Fibroblast of mammary gland (primary cell): ENCODE measurements at regions not wholly inside any gene's neighbourhood (a gene's known extent, or its start where the extent isn't known, plus 50 kb on each side); places are given as distances from the start of the nearest gene placed in this dataset.

ENCODE experiments used
- DNase-seq: peaks from one replicate; pipeline ENCODE4 v3.0.0-alpha.2; 2010; ENCODE audit warnings: low read depth
- H3K4me3 ChIP-seq: 2 replicates; pipeline ENCODE4 v1.5.1; 2011; ENCODE audit warnings: low read depth, mild to moderate bottlenecking, low read length, moderate library complexity; ENCODE audit not compliant: control insufficient read depth
- TF ChIP-seq, protein P1 (sequence below): conservative IDR thresholded peaks from 2 replicates; pipeline ENCODE4 v1.5.1; 2011; ENCODE audit warnings: low read depth, low read length, inconsistent platforms; ENCODE audit not compliant: control insufficient read depth, insufficient read depth

DNA sequence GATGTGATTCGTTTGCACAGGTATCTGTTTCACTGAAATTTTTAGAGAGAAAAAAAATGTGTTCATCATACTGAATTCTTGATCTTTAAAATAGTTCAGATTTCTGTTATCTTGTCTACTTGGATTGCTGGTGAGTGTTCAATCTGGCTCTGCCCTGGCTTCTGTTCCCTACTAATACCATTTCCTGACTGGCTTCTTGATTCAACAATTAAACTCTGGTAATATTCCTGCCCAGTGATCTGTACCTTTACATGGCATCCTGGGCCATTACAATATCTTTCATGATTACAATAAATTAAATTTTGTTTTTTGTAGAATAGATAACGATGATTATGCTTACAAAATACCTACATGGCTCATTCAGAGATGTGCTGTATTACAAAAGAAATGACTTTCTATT lies 1388.0 kb upstream of the TENM3 start:
- no peak overlapping the region for H3K4me3 ChIP-seq
- TF ChIP-seq, protein P1, sequence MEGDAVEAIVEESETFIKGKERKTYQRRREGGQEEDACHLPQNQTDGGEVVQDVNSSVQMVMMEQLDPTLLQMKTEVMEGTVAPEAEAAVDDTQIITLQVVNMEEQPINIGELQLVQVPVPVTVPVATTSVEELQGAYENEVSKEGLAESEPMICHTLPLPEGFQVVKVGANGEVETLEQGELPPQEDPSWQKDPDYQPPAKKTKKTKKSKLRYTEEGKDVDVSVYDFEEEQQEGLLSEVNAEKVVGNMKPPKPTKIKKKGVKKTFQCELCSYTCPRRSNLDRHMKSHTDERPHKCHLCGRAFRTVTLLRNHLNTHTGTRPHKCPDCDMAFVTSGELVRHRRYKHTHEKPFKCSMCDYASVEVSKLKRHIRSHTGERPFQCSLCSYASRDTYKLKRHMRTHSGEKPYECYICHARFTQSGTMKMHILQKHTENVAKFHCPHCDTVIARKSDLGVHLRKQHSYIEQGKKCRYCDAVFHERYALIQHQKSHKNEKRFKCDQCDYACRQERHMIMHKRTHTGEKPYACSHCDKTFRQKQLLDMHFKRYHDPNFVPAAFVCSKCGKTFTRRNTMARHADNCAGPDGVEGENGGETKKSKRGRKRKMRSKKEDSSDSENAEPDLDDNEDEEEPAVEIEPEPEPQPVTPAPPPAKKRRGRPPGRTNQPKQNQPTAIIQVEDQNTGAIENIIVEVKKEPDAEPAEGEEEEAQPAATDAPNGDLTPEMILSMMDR, result no peak

DNA sequence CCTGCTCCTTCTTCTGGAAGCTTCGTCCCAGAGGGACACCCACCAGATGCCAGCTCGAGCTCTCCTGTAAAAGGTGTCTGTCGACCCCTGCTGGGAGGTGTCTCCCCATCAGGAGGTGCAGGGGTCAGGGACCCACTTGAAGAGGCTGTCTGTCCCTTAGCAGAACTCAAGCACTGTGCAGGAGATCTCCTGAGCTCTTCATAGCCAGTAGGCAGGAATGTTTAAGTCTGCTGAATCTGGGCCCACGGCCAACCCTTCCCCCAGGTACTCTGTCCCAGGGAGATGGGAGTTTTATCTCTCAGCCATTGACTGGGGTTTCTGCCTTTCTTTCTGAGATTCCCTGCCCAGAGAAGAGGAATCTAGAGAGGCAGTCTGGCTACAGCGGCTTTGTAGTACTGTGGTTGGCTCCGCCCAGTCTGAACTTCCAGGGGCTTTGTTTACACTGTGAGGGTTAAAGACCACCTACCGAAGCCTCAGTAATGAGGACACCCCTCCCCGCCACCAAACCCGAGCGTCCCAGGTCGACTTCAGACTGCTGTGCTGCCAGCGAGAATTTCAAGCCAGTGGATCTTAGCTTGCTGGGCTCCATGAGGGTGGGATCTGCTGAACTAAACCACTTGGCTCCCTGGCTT lies 1383.0 kb upstream of the TENM3 start:
- TF ChIP-seq, protein P1, result no peak
- no peak overlapping the region for H3K4me3 ChIP-seq
- no peak for DNase-seq

More for the DNA sequence above, 1388.0 kb upstream of the TENM3 start:
- DNase-seq, result no peak

DNA sequence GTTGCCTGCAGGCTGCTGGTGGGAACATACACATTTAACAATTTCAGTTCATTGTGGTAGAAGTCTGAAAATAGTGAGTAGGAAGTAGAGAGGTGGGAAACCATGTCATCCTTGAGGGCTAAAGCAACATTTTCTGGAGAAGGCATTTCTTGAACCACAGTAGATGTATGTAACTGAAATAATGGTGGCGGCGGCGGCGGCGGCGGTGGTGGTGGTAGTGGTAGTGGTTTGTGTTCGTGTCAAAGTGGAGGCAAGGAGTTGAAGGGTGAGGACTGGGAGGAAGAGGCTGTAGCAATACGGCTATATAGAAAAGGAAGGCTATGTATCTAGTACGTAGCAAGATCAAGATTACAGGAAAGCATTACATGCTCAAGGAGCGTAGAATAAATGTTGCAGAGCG lies 1381.6 kb upstream of the TENM3 start:
- TF ChIP-seq, protein P1, result no peak
- DNase-seq, result no peak
- no peak overlapping the region for H3K4me3 ChIP-seq

DNA sequence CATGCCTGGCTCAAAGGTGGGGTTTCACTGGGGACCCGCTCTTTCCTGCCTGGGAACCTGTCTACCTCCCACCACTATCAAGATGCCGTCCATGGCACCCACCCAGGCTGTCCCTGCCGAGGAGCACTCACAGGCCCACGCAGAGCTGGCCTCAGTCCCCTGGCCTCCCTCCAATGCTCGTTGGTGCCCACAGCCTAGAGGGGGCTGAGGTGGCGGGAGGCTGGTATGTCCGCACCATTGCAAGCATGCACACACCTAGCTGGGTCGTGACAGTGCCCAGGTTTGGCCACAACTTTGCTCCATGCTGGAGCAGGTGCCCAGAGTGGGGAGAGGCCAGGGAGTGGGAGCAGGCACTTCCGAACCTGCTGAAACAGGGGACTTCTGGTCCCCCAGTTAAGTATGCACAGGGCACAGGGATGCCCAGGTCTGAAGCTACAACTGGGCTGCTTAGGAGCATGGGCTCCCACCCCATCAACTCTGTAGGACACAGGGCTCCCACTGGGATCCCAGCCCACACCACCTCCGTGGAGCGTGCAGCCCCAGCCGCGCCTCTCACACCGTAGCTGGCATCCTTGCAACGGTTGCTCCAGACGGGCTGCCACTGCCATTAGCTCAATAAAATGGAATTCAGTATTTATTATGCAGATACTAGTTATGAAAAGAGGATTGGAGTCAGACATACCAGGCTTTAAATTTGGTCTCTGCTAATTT lies 1376.1 kb upstream of the TENM3 start:
- no peak for DNase-seq

DNA sequence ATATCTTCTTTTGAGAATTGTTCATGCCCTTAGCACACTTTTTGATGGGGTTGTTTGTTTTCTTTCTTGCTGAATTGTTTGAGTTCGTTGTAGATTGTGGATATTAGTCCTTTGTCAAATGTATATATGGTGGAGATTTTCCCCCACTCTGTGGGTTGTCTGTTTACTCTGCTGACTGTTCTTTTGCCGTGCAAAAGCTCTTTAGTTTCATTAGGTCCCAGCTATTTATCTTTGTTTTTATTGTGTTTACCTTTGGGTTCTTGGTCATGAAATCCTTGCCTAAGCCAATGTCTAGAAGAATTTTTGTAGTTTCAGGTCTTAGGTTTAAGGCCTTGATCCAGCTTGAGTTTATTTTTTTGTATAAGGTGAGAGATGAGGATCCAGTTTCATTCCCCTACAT lies 1372.6 kb upstream of the TENM3 start:
- no peak for DNase-seq
- TF ChIP-seq, protein P1, result no peak
- H3K4me3 ChIP-seq, result no peak overlapping the region

More for the DNA sequence above, 1376.1 kb upstream of the TENM3 start:
- TF ChIP-seq, protein P1, result no peak
- no peak overlapping the region for H3K4me3 ChIP-seq

DNA sequence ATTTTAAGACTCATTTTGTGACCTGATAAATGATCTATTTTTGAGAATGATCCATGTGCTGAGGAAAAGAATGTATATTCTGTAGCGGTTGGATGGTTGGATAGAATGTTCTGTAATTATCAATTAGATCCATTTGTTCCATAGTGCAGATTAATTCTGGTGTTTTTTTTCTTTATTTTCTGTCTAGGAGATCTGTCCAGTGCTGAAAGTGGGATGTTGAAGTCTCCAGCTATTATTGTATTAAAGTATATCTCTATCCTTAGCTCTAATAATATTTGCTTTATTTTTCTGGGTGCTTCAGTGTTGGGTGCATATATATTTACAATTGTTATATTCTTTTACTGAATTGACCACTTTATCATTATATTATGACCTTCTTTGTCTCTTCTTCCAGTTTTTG lies 1344.9 kb upstream of the TENM3 start:
- TF ChIP-seq, protein P1, result no peak
- no peak overlapping the region for H3K4me3 ChIP-seq
- no peak for DNase-seq

DNA sequence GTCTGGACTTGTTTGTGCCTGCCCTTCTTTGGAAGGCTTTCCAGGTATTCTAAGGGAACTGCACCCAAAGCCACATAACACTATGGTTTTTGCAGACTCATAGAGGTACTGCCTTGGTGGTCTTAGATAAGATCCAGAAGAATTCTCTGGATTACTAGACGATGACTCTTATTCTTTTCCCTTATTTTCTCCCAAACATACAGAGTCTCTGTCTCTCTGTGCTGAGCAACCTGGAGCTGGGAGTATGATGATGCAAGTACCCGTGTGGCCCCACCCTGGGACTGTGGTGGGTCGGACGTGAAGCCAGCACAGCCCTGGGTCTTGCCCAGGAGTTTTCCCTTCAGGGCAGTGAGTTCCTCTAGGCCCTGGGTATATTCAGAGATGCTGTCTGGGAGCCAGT lies 1342.4 kb upstream of the TENM3 start:
- DNase-seq, result no peak
- no peak overlapping the region for H3K4me3 ChIP-seq
- TF ChIP-seq, protein P1, result no peak
